ENCODE measurements at regions not wholly inside any gene's neighbourhood (a gene's known extent, or its start where the extent isn't known, plus 50 kb on each side); places are given as distances from the start of the nearest gene placed in this dataset.

DNA sequence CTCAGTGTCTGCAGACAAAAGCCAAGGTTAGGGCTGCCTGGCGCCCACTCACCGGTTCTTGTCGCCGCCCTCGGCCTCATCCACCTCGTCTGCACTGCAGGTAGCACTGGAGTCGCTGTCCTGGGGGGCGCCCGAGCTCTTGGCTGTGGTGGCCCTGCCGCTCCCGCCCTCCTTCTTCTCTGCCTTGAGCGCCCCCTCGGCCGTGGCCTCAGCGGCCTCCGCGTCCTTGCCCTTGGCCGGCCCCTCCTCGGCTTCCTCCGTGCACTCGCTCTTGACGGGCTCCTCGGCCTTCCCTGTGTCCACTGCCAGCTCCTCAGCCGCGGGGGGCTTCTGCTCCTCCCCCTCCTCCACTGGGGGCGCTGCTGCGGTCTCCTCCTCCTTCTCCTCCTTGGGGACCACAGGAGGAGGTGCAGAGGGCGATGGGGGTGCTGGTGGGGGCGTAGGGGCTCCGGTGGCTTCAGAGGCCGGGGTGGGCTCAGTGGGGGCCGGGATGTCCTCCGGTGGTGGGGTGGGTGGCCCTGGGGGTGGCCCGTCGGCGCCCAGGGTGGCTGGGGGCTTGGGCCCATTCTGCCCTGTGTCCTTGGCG is 77.2 kb downstream of the RFLNA start:
- Histone ChIP-seq H3K27ac (ENCODE audit: control insufficient read depth, insufficient read depth) (no peak overlapping the region), H3K9me3 (replicated peaks; ENCODE audit: control insufficient read depth, insufficient read depth, low read length) (no peaks in the 10 kb centered on the region), H3K4me2 (ENCODE audit: control insufficient read depth, insufficient read depth) (no peak overlapping the region), H2AFZ (ENCODE audit: control insufficient read depth, low read depth, low read length) (no peak overlapping the region), H3K4me3 (no peak overlapping the region), H4K20me1 (ENCODE audit: control insufficient read depth, insufficient read depth) (no peaks in the 10 kb centered on the region), H3K4me1 (ENCODE audit: control insufficient read depth, insufficient read depth, low read length) (no peaks in the 10 kb centered on the region), H3K27me3 (replicated peaks in 1 of 2; ENCODE audit: control insufficient read depth in 2 of 2, insufficient read depth in 2 of 2, low read length in 1 of 2) (no peaks in the 10 kb centered on the region), H3K36me3 (ENCODE audit: control insufficient read depth in 2 of 2, insufficient read depth in 2 of 2, low read length in 1 of 2) (peaks cover 1 to 18% of the 10 kb centered on the region in 2 experiments; a peak in 3 of 4 replicates), H3K79me2 (ENCODE audit: control insufficient read depth, insufficient read depth, low read length) (no peaks in the 10 kb centered on the region), H3K9ac (ENCODE audit: control insufficient read depth, insufficient read depth, low read length) (no peak overlapping the region)
- FAIRE-seq (no peak), ATAC-seq (no peak), DNase-seq (ENCODE audit: low read depth, low spot score) (no peak)
- POLR2A ChIA-PET, result no interaction called here
- in situ Hi-C loops (cut with MboI) (loop anchor here (25.0 kb wide), 1 partner anchor 390 kb away; no protein-coding TSS in a partner anchor), intact Hi-C loops (cut with micrococcal nuclease; ENCODE audit: unreplicated experiment) (no loop called here)
- RAD21 ChIA-PET (ENCODE audit: unreplicated experiment), result no interaction called here
- no TSS peak for BruUV-seq (replicated peaks)
- SMC1A ChIA-PET (ENCODE audit: uncharacterized antibody, unreplicated experiment), result no interaction called here
- TF ChIP-seq SUZ12 (IDR thresholded peaks at IDR 0.05; ENCODE audit: unreplicated experiment) (no peak), BMI1 (IDR thresholded peaks at IDR 0.05; ENCODE audit: borderline replicate concordance) (no peak), GATAD2B (conservative IDR thresholded peaks at IDR 0.05; ENCODE audit: low read depth) (no peak), PAX5 (IDR thresholded peaks at IDR 0.05; ENCODE audit: borderline replicate concordance, low read depth, low read length) (no peak), SIX5 (IDR thresholded peaks at IDR 0.05; ENCODE audit: low read depth, low read length, severe bottlenecking) (no peak), SREBF2 (IDR thresholded peaks at IDR 0.05; ENCODE audit: low read length) (no peak), BRCA1 (IDR thresholded peaks at IDR 0.05; ENCODE audit: low read depth, low read length) (no peak), NR2F1 (conservative IDR thresholded peaks at IDR 0.05) (no peak), SREBF1 (IDR thresholded peaks at IDR 0.05; ENCODE audit: low read length) (no peak)
- CTCF ChIA-PET, result no interaction called here
- 98% methylated on average over 29 of the region's 37 CpGs for WGBS (ENCODE audit: insufficient coverage, insufficient replicate concordance, low lambda C conversion rate, missing lambda C conversion rate)

DNA sequence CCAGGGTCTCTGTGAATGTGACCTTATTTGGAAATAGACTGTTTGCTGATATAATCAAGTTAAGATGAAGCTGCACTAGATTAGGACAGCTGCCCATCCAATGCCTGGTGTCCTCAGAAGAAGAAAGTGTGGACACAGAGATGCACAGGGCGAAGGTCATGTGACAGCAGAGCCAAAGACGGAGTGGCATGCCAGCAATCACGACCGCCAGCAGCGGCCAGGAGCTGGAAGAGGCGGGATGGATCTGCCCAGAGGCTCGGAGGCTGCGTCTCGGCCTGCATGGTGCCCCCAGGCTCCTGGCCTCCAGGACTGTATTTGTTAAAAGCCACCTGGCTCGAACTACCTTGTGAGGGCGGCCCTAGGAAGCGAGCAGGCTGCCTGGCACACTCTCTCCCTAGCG is 76.5 kb downstream of the RFLNA start:
- Histone ChIP-seq H3K9ac (ENCODE audit: control insufficient read depth, insufficient read depth, low read length) (no peak overlapping the region), H3K27ac (ENCODE audit: control insufficient read depth, insufficient read depth) (no peak overlapping the region), H3K4me1 (ENCODE audit: control insufficient read depth, insufficient read depth, low read length) (no peaks in the 10 kb centered on the region), H3K9me3 (replicated peaks; ENCODE audit: control insufficient read depth, insufficient read depth, low read length) (no peaks in the 10 kb centered on the region), H3K4me2 (ENCODE audit: control insufficient read depth, insufficient read depth) (no peak overlapping the region), H3K27me3 (replicated peaks in 1 of 2; ENCODE audit: control insufficient read depth in 2 of 2, insufficient read depth in 2 of 2, low read length in 1 of 2) (no peaks in the 10 kb centered on the region), H3K79me2 (ENCODE audit: control insufficient read depth, insufficient read depth, low read length) (no peaks in the 10 kb centered on the region), H3K36me3 (ENCODE audit: control insufficient read depth in 2 of 2, insufficient read depth in 2 of 2, low read length in 1 of 2) (peaks cover 0 to 18% of the 10 kb centered on the region in 2 experiments; a peak in 2 of 4 replicates), H2AFZ (ENCODE audit: control insufficient read depth, low read depth, low read length) (no peak overlapping the region), H4K20me1 (ENCODE audit: control insufficient read depth, insufficient read depth) (no peaks in the 10 kb centered on the region), H3K4me3 (no peak overlapping the region)
- ChIA-PET CTCF (no interaction called here), POLR2A (no interaction called here), RAD21 (ENCODE audit: unreplicated experiment) (no interaction called here), SMC1A (ENCODE audit: uncharacterized antibody, unreplicated experiment) (no interaction called here)
- no peak for DNase-seq (ENCODE audit: low read depth, low spot score)
- TF ChIP-seq, protein P1, sequence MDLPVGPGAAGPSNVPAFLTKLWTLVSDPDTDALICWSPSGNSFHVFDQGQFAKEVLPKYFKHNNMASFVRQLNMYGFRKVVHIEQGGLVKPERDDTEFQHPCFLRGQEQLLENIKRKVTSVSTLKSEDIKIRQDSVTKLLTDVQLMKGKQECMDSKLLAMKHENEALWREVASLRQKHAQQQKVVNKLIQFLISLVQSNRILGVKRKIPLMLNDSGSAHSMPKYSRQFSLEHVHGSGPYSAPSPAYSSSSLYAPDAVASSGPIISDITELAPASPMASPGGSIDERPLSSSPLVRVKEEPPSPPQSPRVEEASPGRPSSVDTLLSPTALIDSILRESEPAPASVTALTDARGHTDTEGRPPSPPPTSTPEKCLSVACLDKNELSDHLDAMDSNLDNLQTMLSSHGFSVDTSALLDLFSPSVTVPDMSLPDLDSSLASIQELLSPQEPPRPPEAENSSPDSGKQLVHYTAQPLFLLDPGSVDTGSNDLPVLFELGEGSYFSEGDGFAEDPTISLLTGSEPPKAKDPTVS (IDR thresholded peaks at IDR 0.05; ENCODE audit: low read depth, low read length), result no peak
- TF ChIP-seq FOXK2 (IDR thresholded peaks at IDR 0.05) (no peak), TAF1 (IDR thresholded peaks at IDR 0.05; ENCODE audit: borderline replicate concordance, low read depth, low read length) (no peak), BACH1 (IDR thresholded peaks at IDR 0.05; ENCODE audit: borderline replicate concordance) (no peak)
- TF ChIP-seq, protein P2, sequence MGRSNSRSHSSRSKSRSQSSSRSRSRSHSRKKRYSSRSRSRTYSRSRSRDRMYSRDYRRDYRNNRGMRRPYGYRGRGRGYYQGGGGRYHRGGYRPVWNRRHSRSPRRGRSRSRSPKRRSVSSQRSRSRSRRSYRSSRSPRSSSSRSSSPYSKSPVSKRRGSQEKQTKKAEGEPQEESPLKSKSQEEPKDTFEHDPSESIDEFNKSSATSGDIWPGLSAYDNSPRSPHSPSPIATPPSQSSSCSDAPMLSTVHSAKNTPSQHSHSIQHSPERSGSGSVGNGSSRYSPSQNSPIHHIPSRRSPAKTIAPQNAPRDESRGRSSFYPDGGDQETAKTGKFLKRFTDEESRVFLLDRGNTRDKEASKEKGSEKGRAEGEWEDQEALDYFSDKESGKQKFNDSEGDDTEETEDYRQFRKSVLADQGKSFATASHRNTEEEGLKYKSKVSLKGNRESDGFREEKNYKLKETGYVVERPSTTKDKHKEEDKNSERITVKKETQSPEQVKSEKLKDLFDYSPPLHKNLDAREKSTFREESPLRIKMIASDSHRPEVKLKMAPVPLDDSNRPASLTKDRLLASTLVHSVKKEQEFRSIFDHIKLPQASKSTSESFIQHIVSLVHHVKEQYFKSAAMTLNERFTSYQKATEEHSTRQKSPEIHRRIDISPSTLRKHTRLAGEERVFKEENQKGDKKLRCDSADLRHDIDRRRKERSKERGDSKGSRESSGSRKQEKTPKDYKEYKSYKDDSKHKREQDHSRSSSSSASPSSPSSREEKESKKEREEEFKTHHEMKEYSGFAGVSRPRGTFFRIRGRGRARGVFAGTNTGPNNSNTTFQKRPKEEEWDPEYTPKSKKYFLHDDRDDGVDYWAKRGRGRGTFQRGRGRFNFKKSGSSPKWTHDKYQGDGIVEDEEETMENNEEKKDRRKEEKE (IDR thresholded peaks at IDR 0.05), result no peak
- no peak for FAIRE-seq
- WGBS (ENCODE audit: insufficient coverage, insufficient replicate concordance, low lambda C conversion rate, missing lambda C conversion rate), result 97% methylated on average over 11 of the region's 13 CpGs
- intact Hi-C loops (cut with micrococcal nuclease; ENCODE audit: unreplicated experiment), result no loop called here
- no peak for ATAC-seq
- in situ Hi-C loops (cut with MboI), result loop anchor here (25.0 kb wide), 1 partner anchor 391 kb away; no protein-coding TSS in a partner anchor
- BruUV-seq (replicated peaks), result no TSS peak

Data from GM12878 (cell line).